Kidney epithelial cell (primary cell): ENCODE measurements at regions not wholly inside any gene's neighbourhood (a gene's known extent, or its start where the extent isn't known, plus 50 kb on each side); places are given as distances from the start of the nearest gene placed in this dataset.
A peak's percentile ranks its signal among the peaks of the same experiment; 100 is the strongest.

ENCODE experiments used
- DNase-seq: peaks from one replicate; pipeline ENCODE4 v3.0.0-alpha.2; 2010; ENCODE audit warnings: low read depth
- H3K27me3 ChIP-seq: 2 replicates; pipeline ENCODE4 v1.6.0; 2011; ENCODE audit warnings: low read length; ENCODE audit not compliant: control insufficient read depth, insufficient read depth
- H3K36me3 ChIP-seq: 2 replicates; pipeline ENCODE4 v1.5.1; 2011; ENCODE audit warnings: low read length; ENCODE audit not compliant: control insufficient read depth, insufficient read depth
- H3K4me3 ChIP-seq: 2 replicates; pipeline ENCODE4 v1.5.1; 2011; ENCODE audit warnings: low read depth, mild to moderate bottlenecking, control low read depth, low read length
- CTCF ChIP-seq: IDR thresholded peaks from 2 replicates; pipeline ENCODE4 v1.5.1; 2011; ENCODE audit warnings: mild to moderate bottlenecking, moderate library complexity, low read length, control low read depth, inconsistent platforms; ENCODE audit not compliant: insufficient read depth, poor library complexity, severe bottlenecking

GRCh38 chr2:215743066-215743465 lies 270.3 kb downstream of the MREG start:
- Histone ChIP-seq H3K4me3 (no peak overlapping the region), H3K27me3 (no peaks in the 10 kb centered on the region), H3K36me3 (no peaks in the 10 kb centered on the region)
- no peak for DNase-seq
- no peak for TF ChIP-seq CTCF

GRCh38 chr2:215742021-215742420 lies 271.3 kb downstream of the MREG start:
- H3K36me3 ChIP-seq = no peaks in the 10 kb centered on the region
- no peak for DNase-seq
- no peaks in the 10 kb centered on the region for H3K27me3 ChIP-seq
- TF ChIP-seq CTCF = no peak
- H3K4me3 ChIP-seq = no peak overlapping the region

- H3K36me3 ChIP-seq = no peaks in the 10 kb centered on the region
- H3K27me3 ChIP-seq = no peaks in the 10 kb centered on the region
- no peak for DNase-seq
- TF ChIP-seq CTCF = no peak
- no peak overlapping the region for H3K4me3 ChIP-seq
Measured at GRCh38 chr2:215740071-215740470, 273.3 kb downstream of the MREG start.

GRCh38 chr2:215738351-215738750 lies 275.0 kb downstream of the MREG start:
- DNase-seq = no peak
- no peak overlapping the region for H3K4me3 ChIP-seq
- no peaks in the 10 kb centered on the region for H3K27me3 ChIP-seq
- TF ChIP-seq CTCF = no peak
- no peaks in the 10 kb centered on the region for H3K36me3 ChIP-seq

DNA sequence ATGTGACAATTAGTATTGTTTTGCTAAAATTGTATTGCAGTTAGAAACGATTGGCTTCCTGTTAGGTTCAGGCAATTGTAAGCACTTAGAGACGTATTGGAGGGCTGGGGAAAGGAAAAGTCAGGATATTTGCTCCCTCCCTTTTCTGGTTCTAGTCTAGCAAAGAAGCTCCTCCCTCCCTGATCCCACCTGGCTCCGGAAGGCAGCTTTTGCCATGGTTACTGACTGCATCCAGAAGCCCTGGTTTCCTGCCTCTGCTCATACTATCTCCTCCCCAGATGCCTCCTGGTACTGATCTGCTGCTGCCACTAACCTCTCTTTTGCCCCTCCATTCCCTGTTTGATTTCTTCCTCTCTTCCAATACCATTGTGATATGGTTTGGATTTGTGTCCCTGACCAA lies 275.9 kb downstream of the MREG start:
- DNase-seq = no peak
- no peaks in the 10 kb centered on the region for H3K36me3 ChIP-seq
- TF ChIP-seq CTCF = no peak

GRCh38 chr2:215736653-215737290 lies 276.6 kb downstream of the MREG start:
- no peak for DNase-seq
- Histone ChIP-seq H3K4me3 (no peak overlapping the region), H3K36me3 (no peaks in the 10 kb centered on the region), H3K27me3 (no peaks in the 10 kb centered on the region)
- peak; percentile 16 for TF ChIP-seq CTCF

More for the DNA sequence above, 275.9 kb downstream of the MREG start:
- Histone ChIP-seq H3K4me3 (no peak overlapping the region), H3K27me3 (no peaks in the 10 kb centered on the region)
